Vagina (tissue), 2 donors: ENCODE measurements at regions not wholly inside any gene's neighbourhood (a gene's known extent, or its start where the extent isn't known, plus 50 kb on each side); places are given as distances from the start of the nearest gene placed in this dataset.

Source experiments
- POLR2AphosphoS5 ChIP-seq, 2 donors: sonication (generic); formaldehyde crosslinking; IDR thresholded peaks; one replicate each; pipeline ENCODE4 v1.9.0; 2017; ENCODE audit warnings: antibody characterized with exemption in 2 of 2, mild to moderate bottlenecking in 2 of 2, low read depth in 1 of 2; ENCODE audit not compliant: insufficient read depth in 1 of 2
- TF ChIP-seq, protein P1 (sequence below), 3 experiments: fragments of 450-650 bp in 2 of 3; fragments of 200-600 bp in 1 of 3; sonication (generic) in 1 of 3; IDR thresholded peaks; one replicate each; pipeline ENCODE4 v1.5.1; 2017 to 2019; ENCODE audit warnings: antibody characterized with exemption in 3 of 3, mild to moderate bottlenecking in 2 of 3, moderate library complexity in 2 of 3

DNA sequence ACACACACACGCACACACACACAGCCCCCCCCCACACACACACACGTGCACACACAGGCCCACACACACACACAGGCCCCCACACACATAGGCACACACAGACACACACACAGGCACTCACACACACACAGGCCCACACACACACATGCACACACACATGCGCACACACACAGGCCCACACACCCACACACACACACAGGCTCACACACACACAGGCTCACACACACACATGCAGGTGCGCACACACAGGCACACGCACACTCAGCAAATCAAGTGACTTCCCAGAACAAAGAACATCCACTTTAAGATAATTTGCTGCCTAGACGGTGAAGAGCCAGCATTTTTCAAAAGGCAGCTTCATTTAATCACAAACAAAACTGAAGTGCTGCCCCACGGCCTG, 78.5 kb upstream of the FBRSL1 start:
- no peak for TF ChIP-seq POLR2AphosphoS5 (IDR thresholded peaks at IDR 0.05; ENCODE audit: insufficient read depth in 1 of 2, low read depth in 1 of 2)
- TF ChIP-seq, protein P1, sequence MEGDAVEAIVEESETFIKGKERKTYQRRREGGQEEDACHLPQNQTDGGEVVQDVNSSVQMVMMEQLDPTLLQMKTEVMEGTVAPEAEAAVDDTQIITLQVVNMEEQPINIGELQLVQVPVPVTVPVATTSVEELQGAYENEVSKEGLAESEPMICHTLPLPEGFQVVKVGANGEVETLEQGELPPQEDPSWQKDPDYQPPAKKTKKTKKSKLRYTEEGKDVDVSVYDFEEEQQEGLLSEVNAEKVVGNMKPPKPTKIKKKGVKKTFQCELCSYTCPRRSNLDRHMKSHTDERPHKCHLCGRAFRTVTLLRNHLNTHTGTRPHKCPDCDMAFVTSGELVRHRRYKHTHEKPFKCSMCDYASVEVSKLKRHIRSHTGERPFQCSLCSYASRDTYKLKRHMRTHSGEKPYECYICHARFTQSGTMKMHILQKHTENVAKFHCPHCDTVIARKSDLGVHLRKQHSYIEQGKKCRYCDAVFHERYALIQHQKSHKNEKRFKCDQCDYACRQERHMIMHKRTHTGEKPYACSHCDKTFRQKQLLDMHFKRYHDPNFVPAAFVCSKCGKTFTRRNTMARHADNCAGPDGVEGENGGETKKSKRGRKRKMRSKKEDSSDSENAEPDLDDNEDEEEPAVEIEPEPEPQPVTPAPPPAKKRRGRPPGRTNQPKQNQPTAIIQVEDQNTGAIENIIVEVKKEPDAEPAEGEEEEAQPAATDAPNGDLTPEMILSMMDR (IDR thresholded peaks at IDR 0.05), result no peak
